ENCODE measurements at regions not wholly inside any gene's neighbourhood (a gene's known extent, or its start where the extent isn't known, plus 50 kb on each side); places are given as distances from the start of the nearest gene placed in this dataset.

- TF ChIP-seq EZH2phosphoT487 (conservative IDR thresholded peaks at IDR 0.05; ENCODE audit: low read length) (no peak), CTCF (IDR thresholded peaks at IDR 0.05; ENCODE audit: insufficient read depth, low read length, poor library complexity, severe bottlenecking) (no peak)
- no peak overlapping the region for H3K9ac ChIP-seq (ENCODE audit: low read length)
- no peaks in the 10 kb centered on the region for H4K20me1 ChIP-seq (ENCODE audit: low read depth, low read length)
- H2AFZ ChIP-seq (ENCODE audit: low read depth, low read length, severe bottlenecking): no peak overlapping the region
- H3K9me2 ChIP-seq (replicated peaks; ENCODE audit: insufficient read depth, low read length): no peaks in the 10 kb centered on the region; the same call in 1 of the 2 replicates
- no peaks in the 10 kb centered on the region for H3K9me3 ChIP-seq (ENCODE audit: insufficient read depth, low read length)
- H3K36me3 ChIP-seq (ENCODE audit: low read length): no peaks in the 10 kb centered on the region
- no peaks in the 10 kb centered on the region for H3K79me2 ChIP-seq (ENCODE audit: insufficient read depth, low read length)
- no peak overlapping the region for H3K4me3 ChIP-seq (ENCODE audit: insufficient read depth, low read length, poor library complexity, severe bottlenecking)
- H3K4me2 ChIP-seq (ENCODE audit: low read depth, low read length, poor library complexity, severe bottlenecking): no peak overlapping the region
- no peaks in the 10 kb centered on the region for H3F3A ChIP-seq (ENCODE audit: insufficient read depth)
- H3K27me3 ChIP-seq (ENCODE audit: low read length): no peaks in the 10 kb centered on the region
- no peak overlapping the region for H3K27ac ChIP-seq (ENCODE audit: low read depth, low read length)
These were observed 297.5 kb upstream of the GRIN3A start for GRCh38 chr9:102035929-102036328.

- Histone ChIP-seq H3K79me2 (ENCODE audit: insufficient read depth, low read length) (no peaks in the 10 kb centered on the region), H2AFZ (ENCODE audit: low read depth, low read length, severe bottlenecking) (no peak overlapping the region), H3K9me3 (ENCODE audit: insufficient read depth, low read length) (no peaks in the 10 kb centered on the region), H3F3A (ENCODE audit: insufficient read depth) (no peaks in the 10 kb centered on the region), H3K4me3 (ENCODE audit: insufficient read depth, low read length, poor library complexity, severe bottlenecking) (no peak overlapping the region), H4K20me1 (ENCODE audit: low read depth, low read length) (no peaks in the 10 kb centered on the region), H3K4me2 (ENCODE audit: low read depth, low read length, poor library complexity, severe bottlenecking) (no peak overlapping the region), H3K27me3 (ENCODE audit: low read length) (no peaks in the 10 kb centered on the region), H3K27ac (ENCODE audit: low read depth, low read length) (no peak overlapping the region), H3K9me2 (replicated peaks; ENCODE audit: insufficient read depth, low read length) (no peaks in the 10 kb centered on the region; the same call in 1 of the 2 replicates), H3K36me3 (ENCODE audit: low read length) (no peaks in the 10 kb centered on the region), H3K9ac (ENCODE audit: low read length) (no peak overlapping the region)
- TF ChIP-seq EZH2phosphoT487 (conservative IDR thresholded peaks at IDR 0.05; ENCODE audit: low read length) (no peak), CTCF (IDR thresholded peaks at IDR 0.05; ENCODE audit: insufficient read depth, low read length, poor library complexity, severe bottlenecking) (no peak)
These were observed 294.2 kb upstream of the GRIN3A start for GRCh38 chr9:102032614-102033013.

GRCh38 chr9:102000956-102001355 is 262.5 kb upstream of the GRIN3A start:
- Histone ChIP-seq H2AFZ (ENCODE audit: low read depth, low read length, severe bottlenecking) (no peak overlapping the region), H3F3A (ENCODE audit: insufficient read depth) (no peaks in the 10 kb centered on the region), H3K79me2 (ENCODE audit: insufficient read depth, low read length) (no peaks in the 10 kb centered on the region), H3K9me3 (ENCODE audit: insufficient read depth, low read length) (no peaks in the 10 kb centered on the region), H3K9me2 (replicated peaks; ENCODE audit: insufficient read depth, low read length) (no peaks in the 10 kb centered on the region), H3K36me3 (ENCODE audit: low read length) (no peaks in the 10 kb centered on the region), H3K4me3 (ENCODE audit: insufficient read depth, low read length, poor library complexity, severe bottlenecking) (no peak overlapping the region), H3K27me3 (ENCODE audit: low read length) (no peaks in the 10 kb centered on the region), H3K4me2 (ENCODE audit: low read depth, low read length, poor library complexity, severe bottlenecking) (no peak overlapping the region), H4K20me1 (ENCODE audit: low read depth, low read length) (no peaks in the 10 kb centered on the region), H3K27ac (ENCODE audit: low read depth, low read length) (no peak overlapping the region), H3K9ac (ENCODE audit: low read length) (no peak overlapping the region)
- TF ChIP-seq EZH2phosphoT487 (conservative IDR thresholded peaks at IDR 0.05; ENCODE audit: low read length) (no peak), CTCF (IDR thresholded peaks at IDR 0.05; ENCODE audit: insufficient read depth, low read length, poor library complexity, severe bottlenecking) (no peak)
